Neural cell (in vitro differentiated cells): ENCODE measurements at regions not wholly inside any gene's neighbourhood (a gene's known extent, or its start where the extent isn't known, plus 50 kb on each side); places are given as distances from the start of the nearest gene placed in this dataset.

Experiments
- H2AFZ ChIP-seq: fragments of 200-600, 300-800 bp; sonication (generic), shearing (Covaris generic); 2 replicates; pipeline ENCODE4 v1.6.0; 2014; ENCODE audit warnings: low read depth, mild to moderate bottlenecking, antibody characterized with exemption, low read length, moderate library complexity
- H3F3A ChIP-seq: fragments of 200-600 bp; shearing (Covaris generic); 2 replicates; pipeline ENCODE4 v1.6.1; 2016; ENCODE audit warnings: mild to moderate bottlenecking, moderate library complexity, mixed read lengths, antibody characterized with exemption, low read length; ENCODE audit not compliant: insufficient read depth, poor library complexity, severe bottlenecking
- H3K27ac ChIP-seq: fragments of 200-600, 300-800 bp; sonication (generic), shearing (Covaris generic); 2 replicates; pipeline ENCODE4 v1.5.1; 2014; ENCODE audit warnings: mild to moderate bottlenecking, low read length, moderate library complexity
- H3K27me3 ChIP-seq: fragments of 300-800, 200-600 bp; sonication (generic), shearing (Covaris generic); 2 replicates; pipeline ENCODE4 v1.6.0; 2014; ENCODE audit warnings: mild to moderate bottlenecking, low read depth, low read length, moderate library complexity; ENCODE audit not compliant: insufficient read depth
- H3K36me3 ChIP-seq: fragments of 300-800, 200-600 bp; sonication (generic), shearing (Covaris generic); 2 replicates; pipeline ENCODE4 v1.5.1; 2014; ENCODE audit warnings: mild to moderate bottlenecking, antibody characterized with exemption, low read length, moderate library complexity; ENCODE audit not compliant: insufficient read depth
- H3K4me2 ChIP-seq: fragments of 300-800, 200-600 bp; sonication (generic), shearing (Covaris generic); 2 replicates; pipeline ENCODE4 v1.6.0; 2014; ENCODE audit warnings: mild to moderate bottlenecking, low read length
- H3K4me3 ChIP-seq: fragments of 300-800, 200-600 bp; sonication (generic), shearing (Covaris generic); 2 replicates; pipeline ENCODE4 v1.5.1; 2014; ENCODE audit warnings: mild to moderate bottlenecking, low read length, moderate library complexity
- H3K79me2 ChIP-seq: fragments of 200-600 bp; shearing (Covaris generic); replicated peaks from 2 replicates; pipeline ENCODE4 v1.6.0; 2014; ENCODE audit warnings: mild to moderate bottlenecking, low read length, moderate library complexity; ENCODE audit not compliant: insufficient read depth
- H3K9ac ChIP-seq: fragments of 300-800, 200-600 bp; sonication (generic), shearing (Covaris generic); 2 replicates; pipeline ENCODE4 v1.6.1; 2016; ENCODE audit warnings: mild to moderate bottlenecking, low read length, mixed read lengths
- H3K9me2 ChIP-seq: fragments of 200-600 bp; shearing (Covaris generic); 2 replicates; pipeline ENCODE4 v1.6.1; 2016; ENCODE audit warnings: mild to moderate bottlenecking, low read length, mixed read lengths; ENCODE audit not compliant: insufficient read depth
- H3K9me3 ChIP-seq: fragments of 200-600, 300-800 bp; sonication (generic), shearing (Covaris generic); 2 replicates; pipeline ENCODE4 v1.6.1; 2016; ENCODE audit warnings: mild to moderate bottlenecking, mixed run types, low read length, moderate library complexity, mixed read lengths
- H4K20me1 ChIP-seq: fragments of 200-600 bp; shearing (Covaris generic); 2 replicates; pipeline ENCODE4 v1.6.1; 2016; ENCODE audit warnings: mild to moderate bottlenecking, mixed run types; ENCODE audit not compliant: insufficient read depth
- CTCF ChIP-seq: fragments of 450-650 bp; IDR thresholded peaks from 2 replicates; pipeline ENCODE4 v1.5.1; 2014; ENCODE audit warnings: antibody characterized with exemption, mild to moderate bottlenecking, moderate library complexity; ENCODE audit not compliant: poor library complexity, severe bottlenecking
- EP300 ChIP-seq: fragments of 450-650 bp; conservative IDR thresholded peaks from 2 replicates; pipeline ENCODE4 v1.6.1; 2014; ENCODE audit warnings: antibody characterized with exemption, mild to moderate bottlenecking, moderate library complexity; ENCODE audit not compliant: poor library complexity, severe bottlenecking
- EZH2 ChIP-seq: fragments of 200-600, 300-800 bp; shearing (Covaris generic), sonication (generic); IDR thresholded peaks from 2 replicates; pipeline ENCODE4 v1.6.1; 2014; ENCODE audit warnings: antibody characterized with exemption, low read length, borderline replicate concordance, mild to moderate bottlenecking; ENCODE audit not compliant: insufficient read depth, poor library complexity, severe bottlenecking
- MXI1 ChIP-seq: fragments of 450-650 bp; conservative IDR thresholded peaks from 2 replicates; pipeline ENCODE4 v1.6.1; 2014; ENCODE audit warnings: antibody characterized with exemption, mild to moderate bottlenecking; ENCODE audit not compliant: poor library complexity, severe bottlenecking
- POLR2AphosphoS5 ChIP-seq: IDR thresholded peaks from 2 replicates; pipeline ENCODE4 v1.6.1; 2012
- RAD21 ChIP-seq: fragments of 450-650 bp; conservative IDR thresholded peaks from 2 replicates; pipeline ENCODE4 v1.6.1; 2014; ENCODE audit warnings: antibody characterized with exemption, mild to moderate bottlenecking, moderate library complexity
- REST ChIP-seq: IDR thresholded peaks from 2 replicates; pipeline ENCODE4 v1.6.1; 2012; ENCODE audit warnings: borderline replicate concordance
- SMC3 ChIP-seq: fragments of 450-650 bp; conservative IDR thresholded peaks from 2 replicates; pipeline ENCODE4 v1.6.1; 2014; ENCODE audit warnings: antibody characterized with exemption, mild to moderate bottlenecking, moderate library complexity; ENCODE audit not compliant: poor library complexity
- TAF1 ChIP-seq: IDR thresholded peaks from 2 replicates; pipeline ENCODE4 v1.6.1; 2012; ENCODE audit warnings: low read depth

- no peaks in the 10 kb centered on the region for H3K79me2 ChIP-seq
- H3K4me3 ChIP-seq = no peak overlapping the region
- H3K9me3 ChIP-seq = no peaks in the 10 kb centered on the region
- H3K9me2 ChIP-seq = no peaks in the 10 kb centered on the region
- no peaks in the 10 kb centered on the region for H3K27me3 ChIP-seq
- H4K20me1 ChIP-seq = no peaks in the 10 kb centered on the region
- H3F3A ChIP-seq = no peaks in the 10 kb centered on the region
- TF ChIP-seq SMC3 (no peak), CTCF (no peak), EZH2 (no peak)
- no peak overlapping the region for H3K4me2 ChIP-seq
- no peak overlapping the region for H2AFZ ChIP-seq
- no peak overlapping the region for H3K27ac ChIP-seq
- no peak overlapping the region for H3K9ac ChIP-seq
- no peaks in the 10 kb centered on the region for H3K36me3 ChIP-seq
Observed at GRCh38 chr4:16959305-16959704, 60.9 kb upstream of the LDB2 start.

GRCh38 chr4:16952896-16953630 lies 54.6 kb upstream of the LDB2 start:
- H3F3A ChIP-seq = no peaks in the 10 kb centered on the region
- no peaks in the 10 kb centered on the region for H3K36me3 ChIP-seq
- TF ChIP-seq SMC3 (no peak), REST (no peak), EP300 (no peak), EZH2 (no peak), POLR2AphosphoS5 (no peak), RAD21 (no peak), TAF1 (no peak), MXI1 (no peak), CTCF (no peak)
- H3K79me2 ChIP-seq = no peaks in the 10 kb centered on the region
- no peak overlapping the region for H3K4me2 ChIP-seq
- H3K27ac ChIP-seq = peak overlapping the region; percentile 70
- no peaks in the 10 kb centered on the region for H3K9me2 ChIP-seq
- no peaks in the 10 kb centered on the region for H4K20me1 ChIP-seq
- H3K27me3 ChIP-seq = no peaks in the 10 kb centered on the region
- no peaks in the 10 kb centered on the region for H3K9me3 ChIP-seq
- H3K9ac ChIP-seq = peak overlapping the region; percentile 36
- peak overlapping the region; percentile 34 for H3K4me3 ChIP-seq
- H2AFZ ChIP-seq = no peak overlapping the region
